GM12878 (cell line): ENCODE measurements at regions not wholly inside any gene's neighbourhood (a gene's known extent, or its start where the extent isn't known, plus 50 kb on each side); places are given as distances from the start of the nearest gene placed in this dataset.

Source experiments
- CREB1 ChIP-seq: IDR thresholded peaks from 2 replicates; pipeline ENCODE4 v1.6.1; 2012; ENCODE audit warnings: low read depth, mild to moderate bottlenecking, inconsistent platforms
- CTCF ChIP-seq, 3 experiments: IDR thresholded peaks in 2 of 3; conservative IDR thresholded peaks in 1 of 3; 2 replicates each; pipeline ENCODE4 v1.5.1; 2011; ENCODE audit warnings: low read depth in 3 of 3, low read length in 3 of 3, mild to moderate bottlenecking in 3 of 3, control low read depth in 2 of 3, moderate library complexity in 2 of 3, inconsistent platforms in 1 of 3, mixed read lengths in 1 of 3; ENCODE audit not compliant: control insufficient read depth in 2 of 3, insufficient read depth in 1 of 3; ENCODE audit errors: extremely low read depth in 1 of 3
- E2F4 ChIP-seq: IDR thresholded peaks from 2 replicates; pipeline ENCODE4 v1.6.1; 2012; ENCODE audit warnings: low read depth, low read length, improper control_type of control experiment
- ETV6 ChIP-seq, 2 experiments: fragments of 450-650 bp in 1 of 2; IDR thresholded peaks in 1 of 2; conservative IDR thresholded peaks in 1 of 2; 2 replicates each; pipeline ENCODE4 v1.6.1; 2014; ENCODE audit warnings: antibody characterized with exemption in 1 of 2, borderline replicate concordance in 1 of 2, low read depth in 1 of 2, mild to moderate bottlenecking in 1 of 2, moderate library complexity in 1 of 2
- PAX8 ChIP-seq: fragments of 450-650 bp; IDR thresholded peaks from 2 replicates; pipeline ENCODE4 v1.6.1; 2017; ENCODE audit warnings: mild to moderate bottlenecking, moderate library complexity
- POLR2A ChIP-seq: IDR thresholded peaks from 2 replicates; pipeline ENCODE4 v1.6.1; 2011; ENCODE audit warnings: low read depth, mild to moderate bottlenecking, low read length
- POLR2AphosphoS5 ChIP-seq: IDR thresholded peaks from 2 replicates; pipeline ENCODE4 v1.6.1; 2011; ENCODE audit warnings: mild to moderate bottlenecking, low read length, inconsistent platforms
- RELA ChIP-seq: fragments of 450-650 bp; IDR thresholded peaks from 2 replicates; pipeline ENCODE4 v1.8.0; 2014; ENCODE audit warnings: borderline replicate concordance; ENCODE audit not compliant: partially characterized antibody
- SMC3 ChIP-seq: IDR thresholded peaks from 2 replicates; pipeline ENCODE4 v1.6.1; 2011; ENCODE audit warnings: low read length, improper control_type of control experiment, borderline replicate concordance
- ZBTB33 ChIP-seq: fragments of 450-650 bp; IDR thresholded peaks from 2 replicates; pipeline ENCODE4 v1.6.1; 2017; ENCODE audit warnings: mild to moderate bottlenecking

- TF ChIP-seq E2F4, result no peak
- TF ChIP-seq SMC3, result no peak
- TF ChIP-seq CTCF (IDR thresholded peaks at IDR 0.05 in 2 of 3, conservative IDR thresholded peaks at IDR 0.05 in 1 of 3; ENCODE audit: control insufficient read depth in 2 of 3, extremely low read depth in 1 of 3, insufficient read depth in 1 of 3, low read depth in 3 of 3, low read length in 3 of 3), result no peak
- no peak for TF ChIP-seq ETV6 (conservative IDR thresholded peaks at IDR 0.05 in 1 of 2, IDR thresholded peaks at IDR 0.05 in 1 of 2; ENCODE audit: borderline replicate concordance in 1 of 2, low read depth in 1 of 2)
- no peak for TF ChIP-seq CREB1
- TF ChIP-seq RELA, result no peak
- no peak for TF ChIP-seq PAX8
- TF ChIP-seq POLR2AphosphoS5, result no peak
- no peak for TF ChIP-seq POLR2A
- no peak for TF ChIP-seq ZBTB33
Measured at GRCh38 chr13:70668293-70668692, 560.0 kb upstream of the KLHL1 start.
